ENCODE measurements at regions not wholly inside any gene's neighbourhood (a gene's known extent, or its start where the extent isn't known, plus 50 kb on each side); places are given as distances from the start of the nearest gene placed in this dataset.
A peak's percentile ranks its signal among the peaks of the same experiment; 100 is the strongest.

GRCh38 chr20:55058938-55059337 lies 583.5 kb downstream of the DOK5 start:
- Histone ChIP-seq H3K4me1 (no peaks in the 10 kb centered on the region), H3K4me3 (no peak overlapping the region), H3K36me3 (no peaks in the 10 kb centered on the region), H3K27ac (no peak overlapping the region), H3K9me3 (peaks cover 0 to 19% (median 0%) of the 10 kb centered on the region in 12 donors), H3K27me3 (no peaks in the 10 kb centered on the region)
- ATAC-seq (no peak), DNase-seq (no peak)
- 89 to 96% (median 92%) methylated on average over 1 of the region's 1 CpG for WGBS, 4 donors
- no peak for TF ChIP-seq POLR2A (IDR thresholded peaks at IDR 0.05)
- TF ChIP-seq, protein P1, sequence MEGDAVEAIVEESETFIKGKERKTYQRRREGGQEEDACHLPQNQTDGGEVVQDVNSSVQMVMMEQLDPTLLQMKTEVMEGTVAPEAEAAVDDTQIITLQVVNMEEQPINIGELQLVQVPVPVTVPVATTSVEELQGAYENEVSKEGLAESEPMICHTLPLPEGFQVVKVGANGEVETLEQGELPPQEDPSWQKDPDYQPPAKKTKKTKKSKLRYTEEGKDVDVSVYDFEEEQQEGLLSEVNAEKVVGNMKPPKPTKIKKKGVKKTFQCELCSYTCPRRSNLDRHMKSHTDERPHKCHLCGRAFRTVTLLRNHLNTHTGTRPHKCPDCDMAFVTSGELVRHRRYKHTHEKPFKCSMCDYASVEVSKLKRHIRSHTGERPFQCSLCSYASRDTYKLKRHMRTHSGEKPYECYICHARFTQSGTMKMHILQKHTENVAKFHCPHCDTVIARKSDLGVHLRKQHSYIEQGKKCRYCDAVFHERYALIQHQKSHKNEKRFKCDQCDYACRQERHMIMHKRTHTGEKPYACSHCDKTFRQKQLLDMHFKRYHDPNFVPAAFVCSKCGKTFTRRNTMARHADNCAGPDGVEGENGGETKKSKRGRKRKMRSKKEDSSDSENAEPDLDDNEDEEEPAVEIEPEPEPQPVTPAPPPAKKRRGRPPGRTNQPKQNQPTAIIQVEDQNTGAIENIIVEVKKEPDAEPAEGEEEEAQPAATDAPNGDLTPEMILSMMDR (IDR thresholded peaks at IDR 0.05), result no peak
- intact Hi-C loops (cut with DNase I), result no loop called here

GRCh38 chr20:55057779-55058415 lies 582.5 kb downstream of the DOK5 start:
- ATAC-seq, result no peak
- WGBS, 4 donors, result 40 to 44% (median 43%) methylated on average over 2 of the region's 2 CpGs

GRCh38 chr20:55054453-55054852 lies 579.1 kb downstream of the DOK5 start:
- Histone ChIP-seq H3K27me3 (no peaks in the 10 kb centered on the region), H3K27ac (no peak overlapping the region), H3K4me3 (no peak overlapping the region), H3K4me1 (no peaks in the 10 kb centered on the region), H3K9me3 (no peaks in the 10 kb centered on the region), H3K36me3 (no peaks in the 10 kb centered on the region)
- TF ChIP-seq POLR2A (IDR thresholded peaks at IDR 0.05), result no peak
- TF ChIP-seq, protein P1 (IDR thresholded peaks at IDR 0.05), result no peak
- ATAC-seq, result no peak
- 79 to 85% (median 82%) methylated on average over 3 of the region's 3 CpGs for WGBS, 4 donors
- DNase-seq, result no peak
- intact Hi-C loops (cut with DNase I), result no loop called here

More at GRCh38 chr20:55057779-55058415, 582.5 kb downstream of the DOK5 start:
- no peaks in the 10 kb centered on the region for H3K4me1 ChIP-seq
- TF ChIP-seq, protein P1 (IDR thresholded peaks at IDR 0.05), result peak in 11 of 12 donors; percentile 21 to 54 (median 38)
- no peak for TF ChIP-seq POLR2A (IDR thresholded peaks at IDR 0.05)
- no peak overlapping the region for H3K4me3 ChIP-seq
- DNase-seq, result no peak
- H3K36me3 ChIP-seq, result no peaks in the 10 kb centered on the region
- H3K9me3 ChIP-seq, result peaks cover 0 to 12% (median 0%) of the 10 kb centered on the region in 12 donors
- H3K27me3 ChIP-seq, result no peaks in the 10 kb centered on the region
- intact Hi-C loops (cut with DNase I), result no loop called here
- no peak overlapping the region for H3K27ac ChIP-seq

DNA sequence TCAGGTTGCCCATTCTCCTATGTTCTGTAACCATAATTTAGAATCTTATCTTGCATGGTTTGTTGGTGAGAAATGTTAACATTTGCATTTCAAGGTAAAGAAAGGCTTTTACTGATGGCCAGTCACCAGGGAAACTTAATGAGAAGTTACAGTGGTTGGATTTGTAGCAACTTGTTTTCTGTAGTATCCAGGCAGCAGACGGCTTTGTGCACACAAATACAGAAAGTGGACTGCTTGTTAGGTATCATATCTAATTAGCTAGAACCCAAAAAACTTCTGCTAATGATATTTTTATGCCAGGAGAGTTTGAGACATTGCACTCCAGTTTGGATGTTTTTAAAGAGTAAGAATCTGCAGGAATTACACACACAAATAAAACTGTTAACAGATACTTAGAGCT lies 578.0 kb downstream of the DOK5 start:
- intact Hi-C loops (cut with DNase I), result no loop called here
- Histone ChIP-seq H3K4me1 (no peaks in the 10 kb centered on the region), H3K36me3 (no peaks in the 10 kb centered on the region), H3K27ac (no peak overlapping the region), H3K27me3 (no peaks in the 10 kb centered on the region), H3K4me3 (no peak overlapping the region), H3K9me3 (no peaks in the 10 kb centered on the region)
- no peak for DNase-seq
- TF ChIP-seq, protein P1 (IDR thresholded peaks at IDR 0.05), result no peak
- TF ChIP-seq POLR2A (IDR thresholded peaks at IDR 0.05), result no peak
- 73 to 85% (median 79%) methylated on average over 1 of the region's 1 CpG for WGBS, 4 donors
- no peak for ATAC-seq
